Prostate gland (tissue), 2 donors: ENCODE measurements at regions not wholly inside any gene's neighbourhood (a gene's known extent, or its start where the extent isn't known, plus 50 kb on each side); places are given as distances from the start of the nearest gene placed in this dataset.

Experiments used
- DNase-seq: peaks from one replicate; pipeline ENCODE4 v3.0.0-alpha.2; 2019; ENCODE audit warnings: low spot score
- H3K27ac ChIP-seq, 2 donors: fragments of 200-600 bp; sonication (generic); 2 replicates each; pipeline ENCODE4 v1.5.1; 2017 to 2019
- H3K27me3 ChIP-seq: fragments of 200-600 bp; sonication (generic); replicated peaks from 2 replicates; pipeline ENCODE4 v1.5.1; 2019; ENCODE audit not compliant: insufficient read depth
- H3K36me3 ChIP-seq, 2 donors: fragments of 200-600 bp; sonication (generic); 1 replicate in 1 of 2; 2 replicates in 1 of 2; pipeline versions ENCODE4 v1.5.1 to v1.8.1; 2017 to 2019
- H3K4me1 ChIP-seq: fragments of 200-600 bp; sonication (generic); replicated peaks from 2 replicates; pipeline ENCODE4 v1.5.1; 2019
- H3K4me3 ChIP-seq, 2 donors: fragments of 200-600 bp; sonication (generic); 2 replicates each; pipeline ENCODE4 v1.5.1; 2017 to 2019
- H3K9me3 ChIP-seq: fragments of 200-600 bp; sonication (generic); 2 replicates; pipeline ENCODE4 v1.5.1; 2017
- CTCF ChIP-seq, 4 experiments: fragments of 200-600 bp in 2 of 4; fragments of 450-650 bp in 2 of 4; sonication (generic) in 2 of 4; IDR thresholded peaks; 1 replicate in 3 of 4; 2 replicates in 1 of 4; pipeline ENCODE4 v1.5.1; 2016 to 2019; ENCODE audit warnings: antibody characterized with exemption in 4 of 4, mild to moderate bottlenecking in 2 of 4, moderate library complexity in 2 of 4
- POLR2A ChIP-seq: fragments of 450-650 bp; IDR thresholded peaks from one replicate; pipeline ENCODE4 v1.6.1; 2016; ENCODE audit warnings: antibody characterized with exemption, mild to moderate bottlenecking
- POLR2AphosphoS5 ChIP-seq: sonication (generic); formaldehyde crosslinking; IDR thresholded peaks from one replicate; pipeline ENCODE4 v1.6.1; 2017; ENCODE audit warnings: antibody characterized with exemption
- WGBS: methylation state at CpG from one replicate; pipeline ENCODE4 v1.1.5; 2018; 5-methylcytosine and 5-hydroxymethylcytosine counted together
- intact Hi-C: fragments of 100-400 bp; cut with DNase I; formaldehyde crosslinking; loops from one replicate; pipeline ENCODE4 v1.14.2; 2022

- Histone ChIP-seq H3K27ac (no peak overlapping the region), H3K27me3 (no peaks in the 10 kb centered on the region), H3K4me1 (no peaks in the 10 kb centered on the region), H3K36me3 (no peaks in the 10 kb centered on the region), H3K4me3 (no peak overlapping the region), H3K9me3 (no peaks in the 10 kb centered on the region)
- WGBS: 43% methylated on average over 1 of the region's 1 CpG
- no peak for DNase-seq
- TF ChIP-seq POLR2AphosphoS5 (no peak), POLR2A (no peak), CTCF (IDR thresholded peaks at IDR 0.05) (no peak)
- intact Hi-C loops: no loop called here
These were observed 470.0 kb upstream of the SEMA3A start for GRCh38 chr7:84664626-84665025.

- DNase-seq: no peak
- Histone ChIP-seq H3K4me1 (no peaks in the 10 kb centered on the region), H3K36me3 (no peaks in the 10 kb centered on the region), H3K4me3 (no peak overlapping the region), H3K9me3 (no peaks in the 10 kb centered on the region), H3K27me3 (no peaks in the 10 kb centered on the region), H3K27ac (no peak overlapping the region)
- no peak for TF ChIP-seq CTCF (IDR thresholded peaks at IDR 0.05)
- TF ChIP-seq POLR2AphosphoS5: no peak
- no peak for TF ChIP-seq POLR2A
- WGBS: 83% methylated on average over 1 of the region's 1 CpG
- intact Hi-C loops: no loop called here
These were observed 468.6 kb upstream of the SEMA3A start for GRCh38 chr7:84663224-84663623.

- DNase-seq: no peak
- H3K27me3 ChIP-seq: no peaks in the 10 kb centered on the region
- no peak overlapping the region for H3K4me3 ChIP-seq
- H3K4me1 ChIP-seq: no peaks in the 10 kb centered on the region
- H3K9me3 ChIP-seq: no peaks in the 10 kb centered on the region
- no peaks in the 10 kb centered on the region for H3K36me3 ChIP-seq
- TF ChIP-seq POLR2A: no peak
- no peak for TF ChIP-seq POLR2AphosphoS5
- no peak for TF ChIP-seq CTCF (IDR thresholded peaks at IDR 0.05)
- intact Hi-C loops: no loop called here
- WGBS: 94% methylated on average over 1 of the region's 1 CpG
- no peak overlapping the region for H3K27ac ChIP-seq
These were observed 463.7 kb upstream of the SEMA3A start for GRCh38 chr7:84658286-84658685.

GRCh38 chr7:84654273-84654672 is 459.7 kb upstream of the SEMA3A start:
- Histone ChIP-seq H3K4me1 (no peaks in the 10 kb centered on the region), H3K9me3 (no peaks in the 10 kb centered on the region), H3K4me3 (no peak overlapping the region), H3K36me3 (no peaks in the 10 kb centered on the region), H3K27ac (no peak overlapping the region), H3K27me3 (no peaks in the 10 kb centered on the region)
- intact Hi-C loops: no loop called here
- no peak for DNase-seq
- TF ChIP-seq CTCF (IDR thresholded peaks at IDR 0.05) (no peak), POLR2AphosphoS5 (no peak), POLR2A (no peak)
- WGBS: 65% methylated on average over 1 of the region's 1 CpG

- WGBS: 77% methylated on average over 3 of the region's 3 CpGs
- TF ChIP-seq POLR2AphosphoS5 (no peak), CTCF (IDR thresholded peaks at IDR 0.05) (no peak), POLR2A (no peak)
- no peak for DNase-seq
- H3K4me3 ChIP-seq: no peak overlapping the region
- no peaks in the 10 kb centered on the region for H3K27me3 ChIP-seq
- no peaks in the 10 kb centered on the region for H3K36me3 ChIP-seq
- H3K9me3 ChIP-seq: no peaks in the 10 kb centered on the region
- intact Hi-C loops: no loop called here
- H3K27ac ChIP-seq: no peak overlapping the region
- H3K4me1 ChIP-seq: no peaks in the 10 kb centered on the region
These were observed 457.3 kb upstream of the SEMA3A start for GRCh38 chr7:84651876-84652275.
